WTC11 (cell line): ENCODE measurements at regions not wholly inside any gene's neighbourhood (a gene's known extent, or its start where the extent isn't known, plus 50 kb on each side); places are given as distances from the start of the nearest gene placed in this dataset.

Experiments used
- ATAC-seq: fragments of 200-7000 bp; cut with Tn5 transposase; 2 replicates; pipeline ENCODE4 v1.10.0; 2021; ENCODE audit warnings: mild to moderate bottlenecking, moderate library complexity
- CTCF ChIA-PET: fragments of 300-600 bp; sonication (Branson Sonifier 250); formaldehyde crosslinking; loops from one replicate; lab custom pipeline; 2021; ENCODE audit warnings: antibody characterized with exemption; lab: Charles Lee
- POLR2A ChIA-PET: fragments of 350-600 bp; sonication (Branson Sonifier 250); formaldehyde crosslinking; loops from one replicate; lab custom pipeline; 2021; ENCODE audit warnings: antibody characterized with exemption; lab: Charles Lee
- DNase-seq: peaks from one replicate; pipeline ENCODE4 v3.0.0; 2021; ENCODE audit warnings: low spot score
- H3K27ac Mint-ChIP-seq: 2 replicates; pipeline ENCODE4 v1.8.0; 2021; ENCODE audit warnings: mixed read lengths
- H3K27me3 Mint-ChIP-seq: 2 replicates; pipeline ENCODE4 v1.8.0; 2021; ENCODE audit warnings: low read depth, mild to moderate bottlenecking, moderate library complexity, mixed read lengths
- H3K36me3 Mint-ChIP-seq: 2 replicates; pipeline ENCODE4 v1.8.0; 2021; ENCODE audit warnings: mixed read lengths
- H3K4me1 Mint-ChIP-seq: 2 replicates; pipeline ENCODE4 v1.8.0; 2022; ENCODE audit warnings: mixed read lengths
- H3K4me3 Mint-ChIP-seq: 2 replicates; pipeline ENCODE4 v1.8.0; 2021; ENCODE audit warnings: mild to moderate bottlenecking, moderate library complexity, mixed read lengths
- H3K9me3 Mint-ChIP-seq: 2 replicates; pipeline ENCODE4 v1.8.0; 2021; ENCODE audit warnings: mixed read lengths
- ATF3 ChIP-seq: sonication (generic); formaldehyde crosslinking; conservative IDR thresholded peaks from 2 replicates; pipeline ENCODE4 v1.8.1; 2022; ENCODE audit warnings: mild to moderate bottlenecking, missing genetic modification reagents
- E2F5 ChIP-seq: sonication (generic); formaldehyde crosslinking; IDR thresholded peaks from 2 replicates; pipeline ENCODE4 v1.8.1; 2022; ENCODE audit warnings: mild to moderate bottlenecking, moderate library complexity, missing genetic modification reagents
- GABPB1 ChIP-seq: sonication (generic); formaldehyde crosslinking; IDR thresholded peaks from 2 replicates; pipeline ENCODE4 v1.8.1; 2023; ENCODE audit warnings: mild to moderate bottlenecking, missing genetic modification reagents
- GRHL2 ChIP-seq: fragments of 250-450 bp; sonication (Bioruptor Pico); IDR thresholded peaks from 2 replicates; pipeline ENCODE4 v1.8.0; 2022; ENCODE audit warnings: mild to moderate bottlenecking, moderate library complexity; ENCODE audit not compliant: insufficient replicate concordance, severe bottlenecking
- GTF2I ChIP-seq: fragments of 250-450 bp; sonication (Bioruptor Pico); conservative IDR thresholded peaks from 2 replicates; pipeline ENCODE4 v1.4.0; 2021; ENCODE audit warnings: mild to moderate bottlenecking
- HMGA2 ChIP-seq: fragments of 250-450 bp; sonication (Bioruptor Pico); IDR thresholded peaks from 2 replicates; pipeline ENCODE4 v1.4.0; 2021; ENCODE audit warnings: mild to moderate bottlenecking, moderate library complexity
- IRF1 ChIP-seq: sonication (generic); formaldehyde crosslinking; IDR thresholded peaks from 2 replicates; pipeline ENCODE4 v1.8.0; 2023; ENCODE audit warnings: missing genetic modification reagents
- NR2C2 ChIP-seq: sonication (generic); formaldehyde crosslinking; IDR thresholded peaks from 2 replicates; pipeline ENCODE4 v1.8.0; 2022; ENCODE audit warnings: mild to moderate bottlenecking, missing genetic modification reagents
- RELA ChIP-seq: sonication (generic); formaldehyde crosslinking; IDR thresholded peaks from 2 replicates; pipeline ENCODE4 v1.8.1; 2022; ENCODE audit warnings: missing genetic modification reagents, mild to moderate bottlenecking, borderline replicate concordance
- SMAD4 ChIP-seq: sonication (generic); formaldehyde crosslinking; IDR thresholded peaks from 2 replicates; pipeline ENCODE4 v1.8.0; 2022; ENCODE audit warnings: mild to moderate bottlenecking, missing genetic modification reagents
- TP53 ChIP-seq: sonication (generic); formaldehyde crosslinking; IDR thresholded peaks from 2 replicates; pipeline ENCODE4 v1.8.1; 2023; ENCODE audit warnings: mild to moderate bottlenecking, missing genetic modification reagents
- ZBTB43 ChIP-seq: sonication (generic); formaldehyde crosslinking; IDR thresholded peaks from 2 replicates; pipeline ENCODE4 v1.8.1; 2023; ENCODE audit warnings: mild to moderate bottlenecking, missing genetic modification reagents
- ZNF396 ChIP-seq: fragments of 250-450 bp; sonication (Bioruptor Pico); IDR thresholded peaks from 2 replicates; pipeline ENCODE4 v1.8.0; 2021; ENCODE audit warnings: mild to moderate bottlenecking, moderate library complexity, borderline replicate concordance
- TF ChIP-seq, protein P1 (sequence below): sonication (generic); formaldehyde crosslinking; IDR thresholded peaks from 2 replicates; pipeline ENCODE4 v1.8.1; 2022; ENCODE audit warnings: low read depth, mild to moderate bottlenecking, moderate library complexity, missing genetic modification reagents, borderline replicate concordance
- TF ChIP-seq, protein P2 (sequence below): fragments of 250-450 bp; sonication (Bioruptor Pico); IDR thresholded peaks from 2 replicates; pipeline ENCODE4 v1.9.0; 2021; ENCODE audit warnings: moderate library complexity, mild to moderate bottlenecking, inconsistent platforms, borderline replicate concordance
- TF ChIP-seq, protein P3 (sequence below): fragments of 250-450 bp; sonication (Bioruptor Pico); IDR thresholded peaks from 2 replicates; pipeline ENCODE4 v1.9.0; 2021; ENCODE audit warnings: mild to moderate bottlenecking
- TF ChIP-seq, protein P4 (sequence below): sonication (generic); formaldehyde crosslinking; conservative IDR thresholded peaks from 2 replicates; pipeline ENCODE4 v1.8.1; 2023; ENCODE audit warnings: mild to moderate bottlenecking, low read depth, missing genetic modification reagents, moderate library complexity
- TF ChIP-seq, protein P5 (sequence below): fragments of 250-450 bp; sonication (Bioruptor Pico); IDR thresholded peaks from 2 replicates; pipeline ENCODE4 v2.1.2; 2022; ENCODE audit warnings: mild to moderate bottlenecking, moderate library complexity
- TF ChIP-seq, protein P6 (sequence below): fragments of 250-450 bp; sonication (Bioruptor Pico); IDR thresholded peaks from 2 replicates; pipeline ENCODE4 v1.8.0; 2021; ENCODE audit warnings: mild to moderate bottlenecking

GRCh38 chr3:105152987-105153386 is 213.7 kb upstream of the ALCAM start:
- H3K4me1 Mint-ChIP-seq: peaks cover 31% of the 10 kb centered on the region
- no peaks in the 10 kb centered on the region for H3K27me3 Mint-ChIP-seq
- H3K4me3 Mint-ChIP-seq: no peak overlapping the region
- POLR2A ChIA-PET: no interaction called here
- CTCF ChIA-PET: no interaction called here
- no peak overlapping the region for H3K27ac Mint-ChIP-seq
- TF ChIP-seq TP53 (no peak), NR2C2 (CRISPR knock-in tag) (no peak), ATF3 (CRISPR knock-in tag) (no peak), ZNF396 (CRISPR knock-in tag) (no peak), ZBTB43 (CRISPR knock-in tag) (no peak), GRHL2 (CRISPR knock-in tag) (no peak), GABPB1 (CRISPR knock-in tag) (no peak), SMAD4 (CRISPR knock-in tag) (no peak), HMGA2 (no peak), IRF1 (no peak), RELA (no peak), E2F5 (no peak), GTF2I (no peak)
- TF ChIP-seq, protein P1, sequence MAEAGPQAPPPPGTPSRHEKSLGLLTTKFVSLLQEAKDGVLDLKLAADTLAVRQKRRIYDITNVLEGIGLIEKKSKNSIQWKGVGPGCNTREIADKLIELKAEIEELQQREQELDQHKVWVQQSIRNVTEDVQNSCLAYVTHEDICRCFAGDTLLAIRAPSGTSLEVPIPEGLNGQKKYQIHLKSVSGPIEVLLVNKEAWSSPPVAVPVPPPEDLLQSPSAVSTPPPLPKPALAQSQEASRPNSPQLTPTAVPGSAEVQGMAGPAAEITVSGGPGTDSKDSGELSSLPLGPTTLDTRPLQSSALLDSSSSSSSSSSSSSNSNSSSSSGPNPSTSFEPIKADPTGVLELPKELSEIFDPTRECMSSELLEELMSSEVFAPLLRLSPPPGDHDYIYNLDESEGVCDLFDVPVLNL (CRISPR knock-in tag): no peak
- TF ChIP-seq, protein P2, sequence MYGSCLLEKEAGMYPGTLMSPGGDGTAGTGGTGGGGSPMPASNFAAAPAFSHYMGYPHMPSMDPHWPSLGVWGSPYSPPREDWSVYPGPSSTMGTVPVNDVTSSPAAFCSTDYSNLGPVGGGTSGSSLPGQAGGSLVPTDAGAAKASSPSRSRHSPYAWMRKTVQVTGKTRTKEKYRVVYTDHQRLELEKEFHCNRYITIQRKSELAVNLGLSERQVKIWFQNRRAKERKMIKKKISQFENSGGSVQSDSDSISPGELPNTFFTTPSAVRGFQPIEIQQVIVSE (CRISPR knock-in tag): no peak
- TF ChIP-seq, protein P3, sequence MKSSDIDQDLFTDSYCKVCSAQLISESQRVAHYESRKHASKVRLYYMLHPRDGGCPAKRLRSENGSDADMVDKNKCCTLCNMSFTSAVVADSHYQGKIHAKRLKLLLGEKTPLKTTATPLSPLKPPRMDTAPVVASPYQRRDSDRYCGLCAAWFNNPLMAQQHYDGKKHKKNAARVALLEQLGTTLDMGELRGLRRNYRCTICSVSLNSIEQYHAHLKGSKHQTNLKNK (CRISPR knock-in tag): no peak
- TF ChIP-seq, protein P4, sequence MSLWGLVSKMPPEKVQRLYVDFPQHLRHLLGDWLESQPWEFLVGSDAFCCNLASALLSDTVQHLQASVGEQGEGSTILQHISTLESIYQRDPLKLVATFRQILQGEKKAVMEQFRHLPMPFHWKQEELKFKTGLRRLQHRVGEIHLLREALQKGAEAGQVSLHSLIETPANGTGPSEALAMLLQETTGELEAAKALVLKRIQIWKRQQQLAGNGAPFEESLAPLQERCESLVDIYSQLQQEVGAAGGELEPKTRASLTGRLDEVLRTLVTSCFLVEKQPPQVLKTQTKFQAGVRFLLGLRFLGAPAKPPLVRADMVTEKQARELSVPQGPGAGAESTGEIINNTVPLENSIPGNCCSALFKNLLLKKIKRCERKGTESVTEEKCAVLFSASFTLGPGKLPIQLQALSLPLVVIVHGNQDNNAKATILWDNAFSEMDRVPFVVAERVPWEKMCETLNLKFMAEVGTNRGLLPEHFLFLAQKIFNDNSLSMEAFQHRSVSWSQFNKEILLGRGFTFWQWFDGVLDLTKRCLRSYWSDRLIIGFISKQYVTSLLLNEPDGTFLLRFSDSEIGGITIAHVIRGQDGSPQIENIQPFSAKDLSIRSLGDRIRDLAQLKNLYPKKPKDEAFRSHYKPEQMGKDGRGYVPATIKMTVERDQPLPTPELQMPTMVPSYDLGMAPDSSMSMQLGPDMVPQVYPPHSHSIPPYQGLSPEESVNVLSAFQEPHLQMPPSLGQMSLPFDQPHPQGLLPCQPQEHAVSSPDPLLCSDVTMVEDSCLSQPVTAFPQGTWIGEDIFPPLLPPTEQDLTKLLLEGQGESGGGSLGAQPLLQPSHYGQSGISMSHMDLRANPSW (CRISPR knock-in tag): no peak
- TF ChIP-seq, protein P5, sequence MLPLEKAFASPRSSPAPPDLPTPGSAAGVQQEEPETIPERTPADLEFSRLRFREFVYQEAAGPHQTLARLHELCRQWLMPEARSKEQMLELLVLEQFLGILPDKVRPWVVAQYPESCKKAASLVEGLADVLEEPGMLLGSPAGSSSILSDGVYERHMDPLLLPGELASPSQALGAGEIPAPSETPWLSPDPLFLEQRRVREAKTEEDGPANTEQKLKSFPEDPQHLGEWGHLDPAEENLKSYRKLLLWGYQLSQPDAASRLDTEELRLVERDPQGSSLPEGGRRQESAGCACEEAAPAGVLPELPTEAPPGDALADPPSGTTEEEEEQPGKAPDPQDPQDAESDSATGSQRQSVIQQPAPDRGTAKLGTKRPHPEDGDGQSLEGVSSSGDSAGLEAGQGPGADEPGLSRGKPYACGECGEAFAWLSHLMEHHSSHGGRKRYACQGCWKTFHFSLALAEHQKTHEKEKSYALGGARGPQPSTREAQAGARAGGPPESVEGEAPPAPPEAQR (CRISPR knock-in tag): no peak
- TF ChIP-seq, protein P6, sequence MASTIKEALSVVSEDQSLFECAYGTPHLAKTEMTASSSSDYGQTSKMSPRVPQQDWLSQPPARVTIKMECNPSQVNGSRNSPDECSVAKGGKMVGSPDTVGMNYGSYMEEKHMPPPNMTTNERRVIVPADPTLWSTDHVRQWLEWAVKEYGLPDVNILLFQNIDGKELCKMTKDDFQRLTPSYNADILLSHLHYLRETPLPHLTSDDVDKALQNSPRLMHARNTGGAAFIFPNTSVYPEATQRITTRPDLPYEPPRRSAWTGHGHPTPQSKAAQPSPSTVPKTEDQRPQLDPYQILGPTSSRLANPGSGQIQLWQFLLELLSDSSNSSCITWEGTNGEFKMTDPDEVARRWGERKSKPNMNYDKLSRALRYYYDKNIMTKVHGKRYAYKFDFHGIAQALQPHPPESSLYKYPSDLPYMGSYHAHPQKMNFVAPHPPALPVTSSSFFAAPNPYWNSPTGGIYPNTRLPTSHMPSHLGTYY (CRISPR knock-in tag): no peak
- ATAC-seq (no peak), DNase-seq (no peak)
- H3K36me3 Mint-ChIP-seq: peaks cover 20% of the 10 kb centered on the region
- peaks cover 24% of the 10 kb centered on the region for H3K9me3 Mint-ChIP-seq
